WTC11 (cell line): ENCODE measurements at regions not wholly inside any gene's neighbourhood (a gene's known extent, or its start where the extent isn't known, plus 50 kb on each side); places are given as distances from the start of the nearest gene placed in this dataset.

Experiments used
- ATAC-seq: fragments of 200-7000 bp; cut with Tn5 transposase; 2 replicates; pipeline ENCODE4 v1.10.0; 2021; ENCODE audit warnings: mild to moderate bottlenecking, moderate library complexity
- CTCF ChIA-PET: fragments of 300-600 bp; sonication (Branson Sonifier 250); formaldehyde crosslinking; loops from one replicate; lab custom pipeline; 2021; ENCODE audit warnings: antibody characterized with exemption; lab: Charles Lee
- POLR2A ChIA-PET: fragments of 350-600 bp; sonication (Branson Sonifier 250); formaldehyde crosslinking; loops from one replicate; lab custom pipeline; 2021; ENCODE audit warnings: antibody characterized with exemption; lab: Charles Lee
- DNase-seq: peaks from one replicate; pipeline ENCODE4 v3.0.0; 2021; ENCODE audit warnings: low spot score
- H3K27ac Mint-ChIP-seq: 2 replicates; pipeline ENCODE4 v1.8.0; 2021; ENCODE audit warnings: mixed read lengths
- H3K27me3 Mint-ChIP-seq: 2 replicates; pipeline ENCODE4 v1.8.0; 2021; ENCODE audit warnings: low read depth, mild to moderate bottlenecking, moderate library complexity, mixed read lengths
- H3K36me3 Mint-ChIP-seq: 2 replicates; pipeline ENCODE4 v1.8.0; 2021; ENCODE audit warnings: mixed read lengths
- H3K4me1 Mint-ChIP-seq: 2 replicates; pipeline ENCODE4 v1.8.0; 2022; ENCODE audit warnings: mixed read lengths
- H3K4me3 Mint-ChIP-seq: 2 replicates; pipeline ENCODE4 v1.8.0; 2021; ENCODE audit warnings: mild to moderate bottlenecking, moderate library complexity, mixed read lengths
- H3K9me3 Mint-ChIP-seq: 2 replicates; pipeline ENCODE4 v1.8.0; 2021; ENCODE audit warnings: mixed read lengths
- CREB1 ChIP-seq: sonication (generic); formaldehyde crosslinking; IDR thresholded peaks from 2 replicates; pipeline ENCODE4 v1.8.0; 2023; ENCODE audit warnings: mild to moderate bottlenecking, missing genetic modification reagents
- CTCF ChIP-seq: fragments of 200-600 bp; IDR thresholded peaks from 2 replicates; pipeline ENCODE4 v1.8.0; 2022; ENCODE audit warnings: antibody characterized with exemption
- ERG ChIP-seq: fragments of 250-450 bp; sonication (Bioruptor Pico); IDR thresholded peaks from 2 replicates; pipeline ENCODE4 v1.8.0; 2021; ENCODE audit warnings: mild to moderate bottlenecking
- FOXJ3 ChIP-seq: sonication (generic); formaldehyde crosslinking; IDR thresholded peaks from 2 replicates; pipeline ENCODE4 v1.9.0; 2021; ENCODE audit warnings: missing genetic modification reagents, mild to moderate bottlenecking, borderline replicate concordance
- GABPB1 ChIP-seq: sonication (generic); formaldehyde crosslinking; IDR thresholded peaks from 2 replicates; pipeline ENCODE4 v1.8.1; 2023; ENCODE audit warnings: mild to moderate bottlenecking, missing genetic modification reagents
- KAT7 ChIP-seq: sonication (generic); formaldehyde crosslinking; IDR thresholded peaks from 2 replicates; pipeline ENCODE4 v1.8.1; 2023; ENCODE audit warnings: missing genetic modification reagents, mild to moderate bottlenecking, borderline replicate concordance
- MAX ChIP-seq: sonication (generic); formaldehyde crosslinking; IDR thresholded peaks from 2 replicates; pipeline ENCODE4 v1.8.0; 2022; ENCODE audit warnings: mild to moderate bottlenecking, missing genetic modification reagents
- NFE2L1 ChIP-seq: sonication (generic); formaldehyde crosslinking; IDR thresholded peaks from 2 replicates; pipeline ENCODE4 v1.8.1; 2023; ENCODE audit warnings: missing genetic modification reagents
- OVOL2 ChIP-seq: fragments of 250-450 bp; sonication (Bioruptor Pico); IDR thresholded peaks from 2 replicates; pipeline ENCODE4 v1.9.0; 2021; ENCODE audit warnings: mild to moderate bottlenecking, borderline replicate concordance
- PRDM15 ChIP-seq: sonication (generic); formaldehyde crosslinking; IDR thresholded peaks from 2 replicates; pipeline ENCODE4 v1.8.0; 2022; ENCODE audit warnings: missing genetic modification reagents
- RORB ChIP-seq: fragments of 250-450 bp; sonication (Bioruptor Pico); IDR thresholded peaks from 2 replicates; pipeline ENCODE4 v1.9.0; 2021; ENCODE audit warnings: mild to moderate bottlenecking
- SMAD3 ChIP-seq: sonication (generic); formaldehyde crosslinking; IDR thresholded peaks from 2 replicates; pipeline ENCODE4 v1.8.0; 2022; ENCODE audit warnings: missing genetic modification reagents, mild to moderate bottlenecking, borderline replicate concordance
- SP1 ChIP-seq: sonication (generic); formaldehyde crosslinking; conservative IDR thresholded peaks from 2 replicates; pipeline ENCODE4 v1.8.1; 2022; ENCODE audit warnings: missing genetic modification reagents
- ZMAT4 ChIP-seq: fragments of 250-450 bp; sonication (Bioruptor Pico); IDR thresholded peaks from 2 replicates; pipeline ENCODE4 v1.9.0; 2021; ENCODE audit warnings: mild to moderate bottlenecking
- ZNF317 ChIP-seq: sonication (generic); formaldehyde crosslinking; IDR thresholded peaks from 2 replicates; pipeline ENCODE4 v1.8.1; 2023; ENCODE audit warnings: low read depth, mild to moderate bottlenecking, moderate library complexity, missing genetic modification reagents, borderline replicate concordance
- ZNF396 ChIP-seq: fragments of 250-450 bp; sonication (Bioruptor Pico); IDR thresholded peaks from 2 replicates; pipeline ENCODE4 v1.8.0; 2021; ENCODE audit warnings: mild to moderate bottlenecking, moderate library complexity, borderline replicate concordance
- ZNF416 ChIP-seq: fragments of 250-450 bp; sonication (Bioruptor Pico); IDR thresholded peaks from 2 replicates; pipeline ENCODE4 v1.9.0; 2021; ENCODE audit warnings: mild to moderate bottlenecking, inconsistent platforms
- ZNF532 ChIP-seq: fragments of 250-450 bp; sonication (Bioruptor Pico); IDR thresholded peaks from 2 replicates; pipeline ENCODE4 v1.9.0; 2021; ENCODE audit warnings: mild to moderate bottlenecking, borderline replicate concordance

GRCh38 chr12:107405436-107405835 lies 280.2 kb upstream of the PWP1 start:
- no peak overlapping the region for H3K4me3 Mint-ChIP-seq
- H3K36me3 Mint-ChIP-seq: no peaks in the 10 kb centered on the region
- H3K9me3 Mint-ChIP-seq: no peaks in the 10 kb centered on the region
- H3K4me1 Mint-ChIP-seq: peaks cover 17% of the 10 kb centered on the region; the same call in 1 of the 2 replicates
- ChIA-PET POLR2A (interaction anchor here (1.0 kb wide), 1 partner anchor 270 kb away, joined by 3 read pairs; no protein-coding TSS in a partner anchor), CTCF (interaction anchor here (0.7 to 5.0 kb wide), 16 partner anchors 10 to 312 kb away, joined by 3 to 70 read pairs (median 4); partner anchors contain the start of gene CRY1)
- no peak for ATAC-seq
- TF ChIP-seq MAX (CRISPR knock-in tag): no peak
- no peak for TF ChIP-seq PRDM15 (CRISPR knock-in tag)
- no peak for TF ChIP-seq KAT7 (CRISPR knock-in tag)
- TF ChIP-seq ZNF532: no peak
- TF ChIP-seq SP1 (CRISPR knock-in tag): no peak
- TF ChIP-seq ZNF317 (CRISPR knock-in tag): no peak
- TF ChIP-seq NFE2L1 (CRISPR knock-in tag): no peak
- TF ChIP-seq, all 79 proteins: peak for 0
- H3K27me3 Mint-ChIP-seq: no peaks in the 10 kb centered on the region
- no peak overlapping the region for H3K27ac Mint-ChIP-seq
- DNase-seq: no peak

GRCh38 chr12:107406932-107407331 lies 278.7 kb upstream of the PWP1 start:
- CTCF ChIA-PET: interaction anchor here (0.7 to 3.0 kb wide), 4 partner anchors 61 to 279 kb away, joined by 3 to 14 read pairs (median 4); no protein-coding TSS in a partner anchor
- H3K36me3 Mint-ChIP-seq: no peaks in the 10 kb centered on the region
- H3K4me1 Mint-ChIP-seq: peaks cover 10% of the 10 kb centered on the region; the same call in 1 of the 2 replicates
- no peak overlapping the region for H3K27ac Mint-ChIP-seq
- DNase-seq (no peak), ATAC-seq (no peak)
- no peaks in the 10 kb centered on the region for H3K27me3 Mint-ChIP-seq
- no peaks in the 10 kb centered on the region for H3K9me3 Mint-ChIP-seq
- POLR2A ChIA-PET: no interaction called here
- no peak overlapping the region for H3K4me3 Mint-ChIP-seq
- TF ChIP-seq OVOL2 (CRISPR knock-in tag) (no peak), ZNF396 (CRISPR knock-in tag) (no peak), FOXJ3 (no peak), CTCF (no peak), ZNF416 (no peak), CREB1 (no peak), ERG (CRISPR knock-in tag) (no peak), GABPB1 (CRISPR knock-in tag) (no peak), ZNF532 (no peak), SMAD3 (CRISPR knock-in tag) (no peak), RORB (CRISPR knock-in tag) (no peak), ZMAT4 (CRISPR knock-in tag) (no peak)
